Left kidney (tissue), 1 donor: ENCODE measurements at regions not wholly inside any gene's neighbourhood (a gene's known extent, or its start where the extent isn't known, plus 50 kb on each side); places are given as distances from the start of the nearest gene placed in this dataset.
"Not testable (repeated sequence)": the region's sequence is repeated elsewhere in the genome, so short reads cannot be mapped to it uniquely, and the experiment has no call there.

Source experiments
- DNase-seq: peaks from one replicate; pipeline ENCODE4 v3.0.0-alpha.2; 2013

GRCh38 chr7:4319280-4319679, 362.8 kb upstream of the FOXK1 start:
- DNase-seq = no peak

DNA sequence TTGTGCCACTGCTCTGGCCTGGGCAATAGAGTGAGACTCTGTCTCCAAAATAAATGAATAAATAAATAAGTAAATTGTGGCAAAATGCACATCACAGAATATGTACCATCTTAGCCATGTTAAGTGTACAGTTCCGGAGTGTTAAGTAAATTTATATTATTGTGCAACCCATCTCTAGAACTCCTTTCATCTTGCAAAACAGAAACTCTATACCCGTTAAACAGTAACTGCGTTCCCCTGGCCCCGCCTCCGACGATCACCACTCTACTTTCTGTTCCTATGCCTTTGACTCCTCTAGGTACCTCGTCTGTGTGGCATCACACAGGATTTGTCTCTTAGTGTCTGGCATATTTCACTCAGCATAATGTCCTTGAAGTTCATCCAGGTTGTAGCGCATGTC, 356.4 kb upstream of the FOXK1 start:
- DNase-seq = no peak

DNA sequence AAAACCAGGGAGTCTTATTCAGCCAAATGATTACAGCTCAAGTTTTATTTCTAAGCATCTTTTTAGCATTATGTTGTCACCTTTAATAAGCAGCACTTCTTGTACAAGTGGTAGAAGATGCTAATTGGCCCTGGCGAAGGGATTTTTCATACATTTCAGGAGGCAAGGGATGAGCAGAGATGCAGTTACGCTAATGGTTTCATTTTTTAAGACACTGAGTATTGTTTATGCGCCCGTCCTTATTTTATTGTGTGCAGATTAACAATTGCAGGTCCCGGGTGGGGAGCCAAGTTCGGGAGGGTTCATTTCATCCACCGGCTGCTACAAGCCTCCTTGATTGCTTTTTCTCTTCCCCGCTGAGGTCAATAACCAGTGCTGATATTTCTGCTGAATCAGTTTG, 350.4 kb upstream of the FOXK1 start:
- no peak for DNase-seq

DNA sequence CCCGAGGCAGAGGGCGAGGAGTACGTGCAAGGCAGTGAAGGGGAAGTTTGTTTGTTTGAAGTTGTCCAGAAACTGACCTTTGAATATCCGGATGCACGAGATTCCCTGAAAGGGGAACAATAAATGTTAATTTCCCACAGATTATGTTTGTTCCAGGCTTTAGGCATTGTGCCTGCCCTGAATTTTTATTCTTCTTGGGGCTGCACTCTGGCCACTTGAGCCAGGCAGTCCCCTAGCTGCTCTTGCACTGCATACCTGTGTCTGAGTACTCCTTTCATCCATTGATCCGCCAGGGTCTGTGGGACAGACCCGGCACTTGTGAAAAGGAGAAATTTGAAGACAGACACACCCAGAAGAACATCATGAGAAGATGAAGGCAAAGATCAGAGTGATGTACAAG, 343.5 kb upstream of the FOXK1 start:
- no peak for DNase-seq

GRCh38 chr7:4343272-4344247, 338.5 kb upstream of the FOXK1 start:
- DNase-seq = no peak

GRCh38 chr7:4345004-4345403, 337.1 kb upstream of the FOXK1 start:
- no peak for DNase-seq

DNA sequence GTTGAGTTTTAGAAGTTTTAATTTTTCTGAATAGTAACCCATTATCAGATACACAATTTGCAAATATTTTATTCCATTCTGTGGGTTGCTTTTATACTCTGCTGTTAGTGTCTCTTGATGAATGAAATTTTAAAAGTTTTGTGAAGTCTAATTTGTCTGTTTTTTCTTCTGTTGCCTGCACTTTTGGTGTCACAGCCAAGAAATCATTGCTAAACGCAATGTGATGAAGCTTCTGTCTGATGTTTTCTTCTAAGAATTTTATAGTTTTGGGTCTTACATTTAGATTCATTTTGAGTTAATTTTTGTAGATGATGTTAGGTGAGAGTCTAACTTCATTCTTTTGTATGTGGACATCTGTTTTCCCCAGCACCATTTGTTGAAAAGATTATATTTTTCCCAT, 330.0 kb upstream of the FOXK1 start:
- DNase-seq = no peak

DNA sequence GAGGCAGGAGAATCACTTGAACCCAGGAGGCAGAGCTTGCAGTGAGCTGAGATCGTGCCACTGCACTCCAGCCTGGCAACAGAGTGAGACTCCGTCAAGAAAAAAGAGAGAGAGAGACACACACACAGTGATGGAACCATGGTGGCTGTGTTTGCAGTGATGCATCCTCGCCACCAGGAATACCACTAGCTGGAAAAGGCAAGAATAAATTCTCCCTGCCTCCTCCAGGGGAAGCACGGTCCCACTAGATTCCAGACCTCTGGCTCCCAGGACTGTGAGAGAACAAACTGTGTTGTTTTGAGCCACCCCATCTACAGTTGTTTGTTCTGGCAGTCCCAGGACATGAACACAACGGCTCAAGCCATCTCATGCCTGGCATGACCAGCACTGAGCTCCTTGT, 320.3 kb upstream of the FOXK1 start:
- DNase-seq = no peak

- DNase-seq = no peak
These were observed 298.5 kb upstream of the FOXK1 start for GRCh38 chr7:4383584-4383983.

GRCh38 chr7:4386190-4386589, 295.9 kb upstream of the FOXK1 start:
- no peak for DNase-seq

GRCh38 chr7:4391103-4391502, 291.0 kb upstream of the FOXK1 start:
- DNase-seq = not testable (repeated sequence)

- no peak for DNase-seq
These were observed 287.4 kb upstream of the FOXK1 start for GRCh38 chr7:4394736-4395135.

- no peak for DNase-seq
These were observed 283.0 kb upstream of the FOXK1 start for GRCh38 chr7:4399121-4399520.

GRCh38 chr7:4399596-4399995, 282.5 kb upstream of the FOXK1 start:
- DNase-seq = no peak

- no peak for DNase-seq
These were observed 275.6 kb upstream of the FOXK1 start for GRCh38 chr7:4406288-4407058.

DNA sequence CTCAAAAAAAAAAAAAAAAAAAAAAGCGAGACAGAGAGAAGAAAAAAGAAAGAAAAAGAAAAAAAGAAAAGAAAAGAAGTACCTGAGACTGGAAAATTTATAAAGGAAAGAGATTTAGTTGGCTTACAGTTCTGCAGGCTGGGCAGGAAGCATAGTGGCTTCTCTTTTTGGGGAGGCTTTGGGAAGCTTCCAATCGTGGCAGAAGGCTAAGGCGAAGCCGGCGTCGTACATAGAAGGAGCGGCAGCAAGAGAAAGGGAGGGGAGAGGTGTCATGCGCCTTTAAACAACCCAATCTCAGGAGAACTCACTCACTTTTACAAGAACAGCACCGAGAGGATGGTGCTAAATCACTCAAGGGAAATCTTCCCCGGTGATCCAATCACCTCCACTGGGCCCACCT, 272.1 kb upstream of the FOXK1 start:
- DNase-seq = no peak

DNA sequence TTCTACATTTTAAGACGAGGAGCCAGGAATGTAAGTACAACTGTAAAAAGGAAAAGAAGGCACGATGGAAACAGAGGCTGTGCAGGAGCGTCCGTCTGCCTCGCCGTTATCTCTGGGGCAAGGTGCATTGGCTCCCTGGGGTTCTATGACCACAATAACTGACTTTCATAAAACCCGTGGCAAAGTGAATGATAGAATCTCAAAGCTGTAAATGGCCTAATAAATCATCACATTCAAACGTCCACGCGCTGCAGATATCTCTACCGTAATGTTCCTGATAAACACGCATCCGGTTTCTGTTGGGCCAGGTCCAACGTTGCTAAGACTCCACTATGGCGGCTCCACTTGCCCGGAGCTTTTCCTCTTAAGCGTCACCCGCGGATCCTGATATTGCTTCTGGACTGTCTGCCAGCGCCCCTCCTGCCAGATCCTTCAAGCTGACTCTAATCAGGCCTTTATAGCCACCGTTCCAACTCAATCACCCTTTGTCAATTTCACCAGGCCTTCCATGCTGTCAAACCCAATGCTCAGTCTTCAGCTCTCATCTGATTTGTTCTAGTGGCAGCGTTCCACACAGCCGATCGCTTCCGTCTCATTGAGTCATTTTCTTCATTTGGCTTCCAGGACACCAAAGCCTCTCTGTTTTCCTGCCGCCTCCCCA, 265.6 kb upstream of the FOXK1 start:
- DNase-seq = no peak

DNA sequence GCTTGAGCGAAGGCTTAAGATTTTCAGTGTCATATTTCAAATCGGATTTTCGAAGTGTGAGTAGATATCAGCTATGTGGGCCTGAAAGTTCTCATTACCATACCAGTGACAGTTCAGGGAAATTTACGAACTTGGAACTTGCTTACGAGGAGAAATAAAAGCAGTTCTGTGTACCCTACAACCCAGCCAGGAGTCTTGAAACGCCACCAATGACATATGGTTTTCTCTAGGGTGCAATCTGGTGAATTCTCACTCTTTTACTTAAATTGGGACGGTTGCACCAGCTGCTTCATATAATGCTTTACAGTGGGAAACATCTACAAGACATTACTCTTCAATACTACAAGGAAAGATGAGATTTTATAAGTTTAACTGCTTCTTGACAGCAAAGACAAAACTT, 253.6 kb upstream of the FOXK1 start:
- no peak for DNase-seq

DNA sequence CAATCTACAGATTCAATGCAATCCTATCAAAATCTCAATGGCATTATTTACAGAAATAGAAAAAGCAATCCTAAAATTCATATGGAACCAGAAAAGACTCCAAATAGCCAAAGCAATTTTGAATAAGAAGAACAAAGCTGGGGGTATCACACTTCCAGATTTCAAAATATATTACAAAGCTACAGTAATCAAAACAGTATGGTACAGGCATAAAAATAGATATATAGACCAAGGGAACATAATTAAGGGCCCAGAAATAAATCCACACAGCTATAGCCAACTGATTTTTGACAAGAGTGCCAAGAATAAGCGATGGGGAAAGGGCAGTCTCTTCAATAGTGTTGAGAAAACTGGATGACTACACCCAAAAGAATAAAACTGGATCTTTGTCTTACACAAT, 251.9 kb upstream of the FOXK1 start:
- no peak for DNase-seq

- no peak for DNase-seq
These were observed 247.8 kb upstream of the FOXK1 start for GRCh38 chr7:4434306-4434705.

DNA sequence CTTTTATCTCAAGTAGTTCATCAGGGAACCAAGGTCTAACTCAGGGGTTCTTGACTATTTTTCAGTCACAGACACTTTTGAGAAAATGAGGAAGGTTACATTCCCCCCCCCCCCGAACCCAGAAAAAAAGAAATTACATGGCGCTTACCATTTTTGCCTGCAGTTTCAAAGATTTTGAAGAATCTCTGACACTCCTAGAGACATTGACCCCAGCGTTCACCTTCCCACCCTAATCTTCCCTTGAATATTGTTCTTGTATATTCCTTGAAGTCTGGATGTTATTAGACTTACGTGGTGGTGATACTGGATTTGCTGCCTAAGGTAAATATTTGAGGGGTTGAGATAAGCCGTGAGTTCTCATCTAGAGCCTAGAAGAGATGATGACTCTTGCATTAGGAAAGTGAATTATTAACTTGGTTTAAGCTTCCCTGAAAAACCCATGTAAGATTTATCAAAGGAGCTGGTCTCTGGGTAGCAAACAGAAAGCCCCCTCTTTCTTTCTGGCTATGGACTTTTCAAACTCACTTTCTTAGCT, 245.7 kb upstream of the FOXK1 start:
- no peak for DNase-seq

DNA sequence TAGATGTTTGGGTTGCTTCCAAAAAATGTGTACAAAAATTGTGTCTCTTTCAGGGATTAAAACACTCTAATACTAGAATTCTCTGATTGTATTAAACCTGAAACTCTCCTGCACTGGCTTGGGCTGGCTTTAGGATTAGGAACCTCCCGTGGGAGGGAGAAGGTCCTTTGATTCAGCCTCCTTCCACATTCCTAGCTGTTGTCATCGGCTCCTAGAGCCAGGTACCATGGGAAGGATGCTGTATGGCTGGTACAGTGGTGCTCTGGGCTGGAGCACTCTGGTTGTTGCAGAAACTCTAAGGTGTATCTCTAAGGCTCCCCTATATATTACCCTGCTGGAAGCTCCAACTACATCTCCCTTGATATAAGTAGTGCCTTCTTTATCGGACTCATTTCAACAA, 245.2 kb upstream of the FOXK1 start:
- no peak for DNase-seq

DNA sequence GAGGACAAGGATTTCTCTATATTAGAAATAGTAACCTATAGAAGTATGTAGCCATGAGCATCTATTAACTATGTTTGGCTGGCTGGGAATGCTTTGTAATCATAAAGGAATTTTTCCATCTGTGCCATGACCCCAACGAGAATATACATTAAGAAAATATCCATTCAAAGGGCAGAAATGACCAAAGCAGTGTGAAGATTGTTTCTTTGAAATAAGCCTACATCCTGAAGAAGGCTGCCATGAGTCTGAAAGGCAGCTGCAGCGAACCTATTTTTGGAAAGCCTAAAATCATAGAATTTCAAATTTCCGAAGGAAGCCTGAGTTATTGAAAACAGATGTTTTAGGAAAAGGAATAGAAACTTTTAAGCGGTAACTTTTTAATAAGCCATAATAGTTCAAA, 244.2 kb upstream of the FOXK1 start:
- no peak for DNase-seq
